Loucy (cell line): ENCODE measurements at regions not wholly inside any gene's neighbourhood (a gene's known extent, or its start where the extent isn't known, plus 50 kb on each side); places are given as distances from the start of the nearest gene placed in this dataset.

Source experiments
- EZH2phosphoT487 ChIP-seq: fragments of 200-600 bp; IDR thresholded peaks from 2 replicates; pipeline ENCODE4 v1.6.1; 2018; ENCODE audit warnings: antibody characterized with exemption, mild to moderate bottlenecking, moderate library complexity, borderline replicate concordance
- TF ChIP-seq, protein P1 (sequence below): fragments of 200-600 bp; sonication (generic); conservative IDR thresholded peaks from 2 replicates; pipeline ENCODE4 v1.5.1; 2014; ENCODE audit warnings: mild to moderate bottlenecking, antibody characterized with exemption, low read length

GRCh38 chr4:114472269-114473032 lies 126.2 kb upstream of the UGT8 start:
- TF ChIP-seq, protein P1, sequence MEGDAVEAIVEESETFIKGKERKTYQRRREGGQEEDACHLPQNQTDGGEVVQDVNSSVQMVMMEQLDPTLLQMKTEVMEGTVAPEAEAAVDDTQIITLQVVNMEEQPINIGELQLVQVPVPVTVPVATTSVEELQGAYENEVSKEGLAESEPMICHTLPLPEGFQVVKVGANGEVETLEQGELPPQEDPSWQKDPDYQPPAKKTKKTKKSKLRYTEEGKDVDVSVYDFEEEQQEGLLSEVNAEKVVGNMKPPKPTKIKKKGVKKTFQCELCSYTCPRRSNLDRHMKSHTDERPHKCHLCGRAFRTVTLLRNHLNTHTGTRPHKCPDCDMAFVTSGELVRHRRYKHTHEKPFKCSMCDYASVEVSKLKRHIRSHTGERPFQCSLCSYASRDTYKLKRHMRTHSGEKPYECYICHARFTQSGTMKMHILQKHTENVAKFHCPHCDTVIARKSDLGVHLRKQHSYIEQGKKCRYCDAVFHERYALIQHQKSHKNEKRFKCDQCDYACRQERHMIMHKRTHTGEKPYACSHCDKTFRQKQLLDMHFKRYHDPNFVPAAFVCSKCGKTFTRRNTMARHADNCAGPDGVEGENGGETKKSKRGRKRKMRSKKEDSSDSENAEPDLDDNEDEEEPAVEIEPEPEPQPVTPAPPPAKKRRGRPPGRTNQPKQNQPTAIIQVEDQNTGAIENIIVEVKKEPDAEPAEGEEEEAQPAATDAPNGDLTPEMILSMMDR, result no peak
- TF ChIP-seq EZH2phosphoT487, result no peak
